Cardiac muscle cell (in vitro differentiated cells and primary cell): ENCODE measurements at regions not wholly inside any gene's neighbourhood (a gene's known extent, or its start where the extent isn't known, plus 50 kb on each side); places are given as distances from the start of the nearest gene placed in this dataset.

Source experiments
- DNase-seq, 2 donors: peaks; one replicate each; pipeline versions ENCODE4 v3.0.0 to v3.0.0-alpha.2; 2010 to 2017; ENCODE audit warnings: low read depth in 1 of 2, low spot score in 1 of 2
- H3K27ac ChIP-seq: fragments of 200-600 bp; sonication (generic); 2 replicates; pipeline ENCODE4 v1.5.1; 2016
- H3K27me3 ChIP-seq: fragments of 200-600 bp; sonication (generic); 2 replicates; pipeline ENCODE4 v1.6.0; 2016; ENCODE audit warnings: control low read depth
- H3K36me3 ChIP-seq: fragments of 200-600 bp; sonication (generic); 2 replicates; pipeline ENCODE4 v1.5.1; 2016; ENCODE audit warnings: control low read depth
- H3K4me1 ChIP-seq: fragments of 200-600 bp; sonication (generic); 2 replicates; pipeline ENCODE4 v1.8.1; 2017; ENCODE audit warnings: low read depth, mild to moderate bottlenecking, mixed run types
- H3K4me3 ChIP-seq: fragments of 200-600 bp; sonication (generic); 2 replicates; pipeline ENCODE4 v1.5.1; 2016; ENCODE audit warnings: mild to moderate bottlenecking
- H3K9me3 ChIP-seq: fragments of 200-600 bp; sonication (generic); 2 replicates; pipeline ENCODE4 v1.5.1; 2017; ENCODE audit warnings: low read depth, mild to moderate bottlenecking, control low read depth
- CTCF ChIP-seq: IDR thresholded peaks from 2 replicates; pipeline ENCODE4 v1.5.1; 2012; ENCODE audit warnings: low read depth, mild to moderate bottlenecking, low read length

- Histone ChIP-seq H3K9me3 (no peaks in the 10 kb centered on the region), H3K27ac (no peak overlapping the region), H3K27me3 (no peaks in the 10 kb centered on the region), H3K4me3 (no peak overlapping the region), H3K4me1 (no peaks in the 10 kb centered on the region), H3K36me3 (no peaks in the 10 kb centered on the region)
- TF ChIP-seq CTCF: no peak
- DNase-seq: no peak
Measured at GRCh38 chr6:106910999-106911949, 63.3 kb downstream of the CD24 start.

- TF ChIP-seq CTCF: no peak
- Histone ChIP-seq H3K36me3 (no peaks in the 10 kb centered on the region), H3K4me3 (no peak overlapping the region), H3K27ac (no peak overlapping the region), H3K9me3 (no peaks in the 10 kb centered on the region), H3K27me3 (no peaks in the 10 kb centered on the region), H3K4me1 (no peaks in the 10 kb centered on the region)
- no peak for DNase-seq
Measured at GRCh38 chr6:106908386-106908840, 66.1 kb downstream of the CD24 start.

GRCh38 chr6:106907754-106908153, 66.8 kb downstream of the CD24 start:
- H3K27me3 ChIP-seq: no peaks in the 10 kb centered on the region

GRCh38 chr6:106906232-106906631, 68.3 kb downstream of the CD24 start:
- Histone ChIP-seq H3K4me3 (no peak overlapping the region), H3K4me1 (no peaks in the 10 kb centered on the region), H3K27ac (no peak overlapping the region), H3K9me3 (no peaks in the 10 kb centered on the region), H3K27me3 (no peaks in the 10 kb centered on the region), H3K36me3 (no peaks in the 10 kb centered on the region)
- DNase-seq: no peak
- no peak for TF ChIP-seq CTCF

More at GRCh38 chr6:106907754-106908153, 66.8 kb downstream of the CD24 start:
- no peak for DNase-seq
- Histone ChIP-seq H3K27ac (no peak overlapping the region), H3K4me3 (no peak overlapping the region), H3K9me3 (no peaks in the 10 kb centered on the region), H3K4me1 (no peaks in the 10 kb centered on the region), H3K36me3 (no peaks in the 10 kb centered on the region)
- TF ChIP-seq CTCF: no peak

- H3K4me3 ChIP-seq: no peak overlapping the region
- no peak for DNase-seq
- H3K36me3 ChIP-seq: no peaks in the 10 kb centered on the region
- TF ChIP-seq CTCF: no peak
- H3K27me3 ChIP-seq: no peaks in the 10 kb centered on the region
- H3K27ac ChIP-seq: no peak overlapping the region
- H3K9me3 ChIP-seq: no peaks in the 10 kb centered on the region
- H3K4me1 ChIP-seq: no peaks in the 10 kb centered on the region
Measured at GRCh38 chr6:106903299-106903698, 71.2 kb downstream of the CD24 start.
